ENCODE measurements at regions not wholly inside any gene's neighbourhood (a gene's known extent, or its start where the extent isn't known, plus 50 kb on each side); places are given as distances from the start of the nearest gene placed in this dataset.

GRCh38 chr2:10191554-10191953, 69.0 kb downstream of the RRM2 start (continued):
- TF ChIP-seq ETS1 (IDR thresholded peaks at IDR 0.05), result no peak
- no peak for TF ChIP-seq JUNB (IDR thresholded peaks at IDR 0.05; ENCODE audit: unreplicated experiment)

GRCh38 chr2:10192392-10193015, 70.0 kb downstream of the RRM2 start:
- Mint-ChIP-seq H3K27ac (no peak overlapping the region), H3K4me3 (no peak overlapping the region), H3K36me3 (ENCODE audit: low read depth) (peaks cover 22% of the 10 kb centered on the region; the same call in 2 of the 3 replicates), H3K27me3 (ENCODE audit: insufficient read depth, low read depth, poor library complexity) (peaks cover 3% of the 10 kb centered on the region), H3K9me3 (peaks cover 6% of the 10 kb centered on the region; the same call in 2 of the 3 replicates), H3K4me1 (no peaks in the 10 kb centered on the region)
- no peak overlapping the region for H3K4me2 ChIP-seq
- no peaks in the 10 kb centered on the region for H4K20me1 ChIP-seq (replicated peaks; ENCODE audit: insufficient read depth)
- no peak for ATAC-seq
- H3K27me3 ChIP-seq (ENCODE audit: insufficient read depth), result no peaks in the 10 kb centered on the region
- no peaks in the 10 kb centered on the region for H3K4me1 ChIP-seq (ENCODE audit: insufficient read depth)
- H3F3A ChIP-seq (replicated peaks; ENCODE audit: low read depth), result no peaks in the 10 kb centered on the region
- no peak overlapping the region for H3K4me3 ChIP-seq
- H3K36me3 ChIP-seq (ENCODE audit: insufficient read depth), result no peaks in the 10 kb centered on the region
- no peaks in the 10 kb centered on the region for H3K9me2 ChIP-seq (ENCODE audit: insufficient read depth)
- no peak overlapping the region for H2AFZ ChIP-seq
- no peak overlapping the region for H3K27ac ChIP-seq (ENCODE audit: low read depth)
- no peaks in the 10 kb centered on the region for H3K79me2 ChIP-seq (replicated peaks; ENCODE audit: insufficient read depth)
- no peak for DNase-seq (ENCODE audit: low spot score)
- no peak for TF ChIP-seq ZNF114 (CRISPR knock-in tag; IDR thresholded peaks at IDR 0.05)
- TF ChIP-seq POLR2AphosphoS5 (IDR thresholded peaks at IDR 0.05; ENCODE audit: low read depth), result no peak
- no peak for TF ChIP-seq ZNF462 (CRISPR knock-in tag; IDR thresholded peaks at IDR 0.05)
- TF ChIP-seq ETS1 (IDR thresholded peaks at IDR 0.05), result no peak
- TF ChIP-seq REST (IDR thresholded peaks at IDR 0.05; ENCODE audit: unreplicated experiment), result no peak
- no peak for TF ChIP-seq STAT1 (IDR thresholded peaks at IDR 0.05; ENCODE audit: unreplicated experiment)
- TF ChIP-seq JUNB (IDR thresholded peaks at IDR 0.05; ENCODE audit: unreplicated experiment), result no peak
- no peak for TF ChIP-seq EZH2 (IDR thresholded peaks at IDR 0.05; ENCODE audit: low read depth, unreplicated experiment)
- TF ChIP-seq ZNF331 (CRISPR knock-in tag; IDR thresholded peaks at IDR 0.05; ENCODE audit: low read depth), result no peak
- no peak for TF ChIP-seq CTCF (conservative IDR thresholded peaks at IDR 0.05; ENCODE audit: low read depth in 2 of 2)
- TF ChIP-seq EZH2phosphoT487 (IDR thresholded peaks at IDR 0.05; ENCODE audit: unreplicated experiment), result no peak
